SK-N-SH treated with all-trans-retinoic acid at 6 μM for 48 hours (cell line): ENCODE measurements at regions not wholly inside any gene's neighbourhood (a gene's known extent, or its start where the extent isn't known, plus 50 kb on each side); places are given as distances from the start of the nearest gene placed in this dataset.

Experiments used
- ATAC-seq: fragments of 200-7000 bp; cut with Tn5 transposase; 3 replicates; pipeline ENCODE4 v1.9.1; 2020; ENCODE audit warnings: mild to moderate bottlenecking, moderate library complexity
- ARNTL ChIP-seq: fragments of 450-650 bp; formaldehyde crosslinking; IDR thresholded peaks from 2 replicates; pipeline ENCODE4 v1.5.0; 2020; ENCODE audit warnings: low read depth, mild to moderate bottlenecking, moderate library complexity, borderline replicate concordance
- BACH2 ChIP-seq: fragments of 250-450 bp; sonication (Bioruptor Pico); IDR thresholded peaks from 2 replicates; pipeline ENCODE4 v1.9.0; 2021; ENCODE audit warnings: mild to moderate bottlenecking, borderline replicate concordance
- CREB5 ChIP-seq: fragments of 250-450 bp; sonication (Bioruptor Pico); IDR thresholded peaks from 2 replicates; pipeline ENCODE4 v1.5.1; 2020; ENCODE audit warnings: low read depth, mild to moderate bottlenecking, moderate library complexity
- CSRNP3 ChIP-seq: fragments of 250-450 bp; sonication (Bioruptor Pico); IDR thresholded peaks from 2 replicates; pipeline ENCODE4 v1.5.1; 2021; ENCODE audit warnings: mild to moderate bottlenecking, moderate library complexity
- ESRRG ChIP-seq: fragments of 250-450 bp; sonication (Bioruptor Pico); IDR thresholded peaks from 2 replicates; pipeline ENCODE4 v1.6.1; 2021; ENCODE audit warnings: mild to moderate bottlenecking
- GLIS3 ChIP-seq: fragments of 250-450 bp; sonication (Bioruptor Pico); IDR thresholded peaks from 2 replicates; pipeline ENCODE4 v1.5.0; 2020; ENCODE audit warnings: mild to moderate bottlenecking, moderate library complexity
- ISL1 ChIP-seq: fragments of 250-450 bp; sonication (Bioruptor Pico); IDR thresholded peaks from 2 replicates; pipeline ENCODE4 v2.1.2; 2022; ENCODE audit warnings: mild to moderate bottlenecking, moderate library complexity
- OSR1 ChIP-seq: fragments of 250-450 bp; sonication (Bioruptor Pico); IDR thresholded peaks from 2 replicates; pipeline ENCODE4 v1.8.0; 2022; ENCODE audit warnings: moderate library complexity, mild to moderate bottlenecking, inconsistent platforms
- PATZ1 ChIP-seq: fragments of 250-450 bp; sonication (Bioruptor Pico); IDR thresholded peaks from 2 replicates; pipeline ENCODE4 v1.8.0; 2020; ENCODE audit warnings: mild to moderate bottlenecking, moderate library complexity, borderline replicate concordance
- POU6F1 ChIP-seq: fragments of 250-450 bp; sonication (Bioruptor Pico); IDR thresholded peaks from 2 replicates; pipeline ENCODE4 v1.8.0; 2021; ENCODE audit warnings: low read depth, mild to moderate bottlenecking, moderate library complexity, borderline replicate concordance
- PPARA ChIP-seq: fragments of 250-450 bp; sonication (Bioruptor Pico); IDR thresholded peaks from 2 replicates; pipeline ENCODE4 v1.5.0; 2020; ENCODE audit warnings: mild to moderate bottlenecking, borderline replicate concordance
- RARB ChIP-seq: fragments of 250-450 bp; sonication (Bioruptor Pico); IDR thresholded peaks from 2 replicates; pipeline ENCODE4 v1.8.0; 2021; ENCODE audit warnings: mild to moderate bottlenecking, moderate library complexity
- SNAI2 ChIP-seq: fragments of 250-450 bp; sonication (Bioruptor Pico); IDR thresholded peaks from 2 replicates; pipeline ENCODE4 v1.5.0; 2020; ENCODE audit warnings: mild to moderate bottlenecking, moderate library complexity
- TCF4 ChIP-seq: fragments of 250-450 bp; sonication (Bioruptor Pico); IDR thresholded peaks from 2 replicates; pipeline ENCODE4 v1.8.0; 2021; ENCODE audit warnings: mild to moderate bottlenecking, moderate library complexity, borderline replicate concordance
- TSHZ2 ChIP-seq: fragments of 250-450 bp; sonication (Bioruptor Pico); IDR thresholded peaks from 2 replicates; pipeline ENCODE4 v1.5.0; 2020; ENCODE audit warnings: mild to moderate bottlenecking, moderate library complexity
- ZFP3 ChIP-seq: fragments of 250-450 bp; sonication (Bioruptor Pico); IDR thresholded peaks from 2 replicates; pipeline ENCODE4 v1.5.0; 2020; ENCODE audit warnings: mild to moderate bottlenecking, moderate library complexity
- ZFP30 ChIP-seq: fragments of 450-650 bp; formaldehyde crosslinking; IDR thresholded peaks from 2 replicates; pipeline ENCODE4 v1.5.0; 2022; ENCODE audit warnings: mild to moderate bottlenecking, moderate library complexity
- ZNF565 ChIP-seq: fragments of 450-650 bp; formaldehyde crosslinking; conservative IDR thresholded peaks from 2 replicates; pipeline ENCODE4 v1.5.0; 2020; ENCODE audit warnings: low read depth, mild to moderate bottlenecking, moderate library complexity
- ZNF70 ChIP-seq: fragments of 450-650 bp; formaldehyde crosslinking; IDR thresholded peaks from 2 replicates; pipeline ENCODE4 v1.5.0; 2020; ENCODE audit warnings: mild to moderate bottlenecking, moderate library complexity
- ZNF8 ChIP-seq: fragments of 450-650 bp; formaldehyde crosslinking; IDR thresholded peaks from 2 replicates; pipeline ENCODE4 v1.5.0; 2020; ENCODE audit warnings: mild to moderate bottlenecking, moderate library complexity

- peak; percentile 72 for TF ChIP-seq ZFP3 (CRISPR knock-in tag)
- TF ChIP-seq CREB5: peak; percentile 92
- no peak for TF ChIP-seq TSHZ2 (CRISPR knock-in tag)
- no peak for TF ChIP-seq PPARA (CRISPR knock-in tag)
These were observed 55.4 kb upstream of the KIAA1217 start (continued) for GRCh38 chr10:24153537-24153936.

- no peak for ATAC-seq
- TF ChIP-seq ISL1 (CRISPR knock-in tag) (no peak), ARNTL (CRISPR knock-in tag) (no peak), TSHZ2 (CRISPR knock-in tag) (no peak), PATZ1 (CRISPR knock-in tag) (no peak), ESRRG (CRISPR knock-in tag) (no peak), BACH2 (CRISPR knock-in tag) (no peak), ZNF565 (CRISPR knock-in tag) (no peak), CREB5 (no peak), OSR1 (CRISPR knock-in tag) (no peak)
These were observed 52.3 kb upstream of the KIAA1217 start for GRCh38 chr10:24156686-24157085.

GRCh38 chr10:24157567-24157966, 51.4 kb upstream of the KIAA1217 start:
- TF ChIP-seq ARNTL (CRISPR knock-in tag): no peak
- no peak for TF ChIP-seq TCF4 (CRISPR knock-in tag)
- no peak for TF ChIP-seq BACH2 (CRISPR knock-in tag)
- TF ChIP-seq ZFP3 (CRISPR knock-in tag): no peak
- TF ChIP-seq RARB (CRISPR knock-in tag): no peak
- TF ChIP-seq POU6F1: no peak
- TF ChIP-seq CREB5: no peak
- TF ChIP-seq PPARA (CRISPR knock-in tag): no peak
- TF ChIP-seq CSRNP3 (CRISPR knock-in tag): no peak
- no peak for TF ChIP-seq GLIS3 (CRISPR knock-in tag)
- TF ChIP-seq ZNF8 (CRISPR knock-in tag): no peak
- no peak for TF ChIP-seq OSR1 (CRISPR knock-in tag)
- TF ChIP-seq PATZ1 (CRISPR knock-in tag): no peak
- no peak for TF ChIP-seq ZNF565 (CRISPR knock-in tag)
- no peak for TF ChIP-seq ZFP30 (CRISPR knock-in tag)
- no peak for TF ChIP-seq ZNF70 (CRISPR knock-in tag)
- TF ChIP-seq SNAI2 (CRISPR knock-in tag): no peak

More at GRCh38 chr10:24157567-24157966, 51.4 kb upstream of the KIAA1217 start:
- ATAC-seq: no peak
